LNCAP (cell line): ENCODE measurements at regions not wholly inside any gene's neighbourhood (a gene's known extent, or its start where the extent isn't known, plus 50 kb on each side); places are given as distances from the start of the nearest gene placed in this dataset.
A peak's percentile ranks its signal among the peaks of the same experiment; 100 is the strongest.

Source experiments
- CTCF ChIP-seq: fragments of 450-650 bp; IDR thresholded peaks from 2 replicates; pipeline ENCODE4 v1.5.1; 2017; ENCODE audit warnings: mild to moderate bottlenecking

GRCh38 chr6:74598462-74599393 is 607.1 kb downstream of the COL12A1 start:
- no peak for TF ChIP-seq CTCF

- TF ChIP-seq CTCF, result no peak
Observed at GRCh38 chr6:74597840-74598239, 608.0 kb downstream of the COL12A1 start.

- TF ChIP-seq CTCF, result no peak
Observed at GRCh38 chr6:74597266-74597665, 608.6 kb downstream of the COL12A1 start.

DNA sequence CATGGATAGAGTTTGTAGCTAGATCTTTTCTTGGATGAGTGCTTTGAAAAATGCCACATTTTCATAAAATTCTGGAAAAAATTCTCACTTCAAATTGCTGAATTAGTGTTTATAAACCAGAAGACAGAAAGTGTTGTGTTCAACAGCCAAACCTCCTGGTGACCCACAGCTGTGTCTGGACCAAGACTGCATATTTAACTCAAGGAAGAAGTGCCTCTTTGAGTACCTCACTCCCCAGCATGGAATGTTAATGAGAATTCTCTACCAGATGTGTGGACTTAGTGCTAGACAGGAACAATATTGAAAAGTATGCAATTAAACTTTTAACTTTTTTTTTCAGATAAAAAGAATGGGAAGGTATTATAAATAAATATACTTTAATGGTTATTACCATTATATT is 609.3 kb downstream of the COL12A1 start:
- no peak for TF ChIP-seq CTCF

DNA sequence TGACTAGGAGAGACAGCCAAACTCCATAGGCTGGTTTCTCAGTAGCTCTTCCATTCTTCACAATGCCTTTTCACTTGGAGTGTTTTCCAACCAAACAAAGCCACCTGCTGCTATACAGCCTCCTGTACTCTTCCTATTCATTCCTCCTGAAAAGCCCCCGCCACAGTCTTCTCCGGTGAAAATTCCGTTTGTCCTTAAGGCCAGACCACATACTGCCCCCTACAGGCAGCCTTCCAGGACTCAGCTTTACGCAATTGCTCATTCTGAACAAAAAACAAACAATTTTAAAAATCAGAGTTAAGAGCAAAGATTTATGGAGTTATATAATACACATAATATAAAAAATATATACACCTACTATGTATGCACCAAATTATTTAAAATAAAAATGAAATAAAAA is 611.5 kb downstream of the COL12A1 start:
- TF ChIP-seq CTCF, result peak; percentile 60

GRCh38 chr6:74588094-74588832 is 617.6 kb downstream of the COL12A1 start:
- TF ChIP-seq CTCF, result no peak

- TF ChIP-seq CTCF, result no peak
Observed at GRCh38 chr6:74587386-74587785, 618.5 kb downstream of the COL12A1 start.
